NCI-H128 (cell line): ENCODE measurements at regions not wholly inside any gene's neighbourhood (a gene's known extent, or its start where the extent isn't known, plus 50 kb on each side); places are given as distances from the start of the nearest gene placed in this dataset.
A peak's percentile ranks its signal among the peaks of the same experiment; 100 is the strongest.

ENCODE experiments used
- DNase-seq: peaks from one replicate; lab custom pipeline; 2025; ENCODE audit not compliant: unreplicated experiment; lab: John Stamatoyannopoulos, UW

DNA sequence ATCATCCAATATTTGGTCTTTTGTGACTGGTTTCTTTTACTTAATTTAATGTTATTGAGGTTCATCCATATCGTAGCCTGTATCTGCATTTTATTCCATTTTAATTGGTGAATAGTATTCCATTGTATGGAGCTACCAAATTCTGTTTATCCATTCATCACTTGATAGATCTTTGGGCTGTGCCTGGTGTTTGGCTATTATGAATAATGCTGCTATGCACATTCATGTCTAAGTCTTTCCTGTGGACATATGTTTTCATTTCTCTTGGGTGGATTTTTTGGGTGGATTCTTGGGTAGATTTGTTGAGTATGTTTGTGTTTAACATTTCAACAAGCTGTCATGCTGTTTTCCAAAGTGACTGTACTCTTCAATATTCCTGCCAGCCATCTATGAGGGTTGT, 52.5 kb upstream of the NEDD4L start:
- no peak for DNase-seq

DNA sequence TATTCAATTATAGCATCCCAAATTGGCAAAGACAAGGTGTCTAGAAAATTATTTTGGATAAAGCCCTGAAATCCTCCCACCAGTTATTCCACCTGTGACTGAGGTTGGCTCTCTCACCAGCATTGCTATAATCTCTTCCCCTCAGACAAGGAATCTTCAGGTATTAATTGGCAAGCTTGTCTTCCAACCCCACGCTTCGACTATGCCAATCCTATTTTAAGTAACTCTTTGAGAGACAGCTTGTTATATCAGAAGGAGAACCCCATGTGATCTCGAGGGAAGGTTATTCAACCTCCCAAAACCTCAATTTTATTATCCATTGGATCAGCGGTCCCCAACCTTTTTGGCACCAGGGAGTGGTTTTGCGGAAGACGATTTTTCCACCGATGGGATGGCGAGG, 54.5 kb upstream of the NEDD4L start:
- DNase-seq: no peak

DNA sequence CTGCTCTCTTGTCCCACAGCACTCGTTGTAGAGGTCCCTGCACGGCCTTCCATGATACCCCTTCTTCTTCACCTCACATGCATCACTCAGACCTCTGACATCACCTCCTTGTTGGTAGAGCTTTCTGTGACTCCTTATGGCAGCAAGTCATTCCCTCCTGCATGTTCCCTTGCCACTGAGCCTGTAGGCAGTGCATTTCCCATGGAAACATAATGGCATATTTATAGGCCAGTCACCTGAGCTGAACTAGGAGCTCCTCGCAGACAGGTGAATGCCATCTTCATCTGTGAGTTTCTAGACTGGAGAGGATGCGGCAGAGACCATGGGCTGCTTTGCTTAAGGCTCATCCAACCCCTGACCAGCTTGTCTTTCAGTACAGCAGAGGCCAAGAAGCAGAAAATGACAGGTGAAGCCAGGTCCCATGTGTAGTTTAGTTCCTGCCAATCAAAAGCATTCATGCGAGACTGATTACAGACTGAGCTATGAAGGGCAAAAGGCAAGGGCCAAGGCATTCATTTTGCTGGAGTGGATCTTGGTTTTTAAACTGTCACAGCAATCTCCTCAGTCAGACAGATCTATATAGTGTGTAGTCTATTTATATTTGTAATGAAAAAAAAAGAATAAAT, 59.4 kb upstream of the NEDD4L start:
- peak; percentile 36 for DNase-seq

GRCh38 chr18:57983965-57984364, 60.1 kb upstream of the NEDD4L start:
- no peak for DNase-seq

DNA sequence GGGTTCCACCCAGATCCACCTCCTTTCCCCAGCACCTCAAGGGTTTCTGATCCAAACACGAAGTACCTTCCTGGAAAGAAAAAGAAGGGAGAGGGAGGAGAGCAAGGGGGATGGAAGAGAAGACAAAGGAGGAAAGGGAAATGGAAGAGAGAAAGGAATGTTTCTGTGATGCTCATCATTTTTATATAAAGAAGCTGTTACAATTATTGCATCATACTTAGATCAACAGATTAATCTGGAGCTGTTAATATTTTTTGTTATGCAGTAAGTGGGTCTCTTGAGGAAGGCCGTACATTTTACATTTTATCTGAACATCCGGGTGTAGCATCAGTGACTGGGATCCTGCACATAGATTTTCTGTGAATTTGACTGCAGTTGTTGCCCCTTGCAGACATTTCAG, 60.6 kb upstream of the NEDD4L start:
- DNase-seq: no peak

DNA sequence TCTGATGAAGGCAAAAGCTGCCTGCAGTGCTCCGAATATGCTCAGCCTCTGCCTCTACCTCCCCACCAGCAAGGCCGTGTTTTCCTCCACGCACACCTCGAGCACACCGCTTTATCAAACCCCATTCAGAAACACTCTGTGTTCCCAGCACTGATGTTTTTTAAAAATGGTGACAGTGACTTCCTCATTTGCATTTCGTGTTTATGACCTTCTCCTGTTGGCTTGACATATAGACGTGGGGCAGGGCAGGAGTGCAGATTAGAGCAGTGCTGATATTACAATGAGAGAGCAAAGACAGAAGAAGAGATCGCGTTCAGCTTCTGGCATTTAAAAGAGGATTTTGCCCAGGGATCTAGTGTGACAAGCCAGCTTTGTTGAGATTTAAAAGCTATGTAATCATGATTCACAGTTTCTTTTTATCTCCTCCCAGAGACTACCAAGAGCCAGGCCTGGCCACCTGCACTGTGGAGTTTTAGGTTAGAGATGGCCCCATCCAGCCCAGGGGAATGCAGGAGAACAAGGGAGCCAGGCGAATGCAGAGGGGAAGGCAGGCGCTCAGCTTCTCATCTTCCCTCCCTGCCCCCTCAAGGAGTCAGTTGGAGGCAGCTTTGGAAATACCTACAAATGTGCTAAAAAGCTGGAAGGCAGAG, 61.5 kb upstream of the NEDD4L start:
- DNase-seq: no peak

- no peak for DNase-seq
Measured at GRCh38 chr18:57981308-57982028, 62.6 kb upstream of the NEDD4L start.

- DNase-seq: peak; percentile 83
Measured at GRCh38 chr18:57980573-57981307, 63.3 kb upstream of the NEDD4L start.

- DNase-seq: no peak
Measured at GRCh38 chr18:57976230-57976773, 67.7 kb upstream of the NEDD4L start.

DNA sequence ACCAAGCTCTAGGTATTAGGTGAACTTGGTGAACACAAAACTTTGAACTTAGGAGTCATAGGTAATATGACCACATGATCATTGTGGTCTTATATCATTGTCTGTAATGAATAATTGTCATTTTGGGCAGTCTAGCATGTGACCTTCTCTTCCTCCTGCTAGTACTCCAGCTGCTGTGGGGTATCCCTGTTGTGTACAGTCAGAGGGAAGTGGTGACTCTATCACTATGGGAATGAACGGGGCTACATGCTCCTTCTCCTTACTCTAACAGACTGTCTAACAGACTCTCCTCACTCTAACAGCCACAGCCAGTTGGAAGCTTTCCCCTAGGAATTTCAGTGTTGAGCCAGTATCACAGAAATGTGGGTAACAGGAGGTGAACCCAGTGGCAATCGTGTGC, 68.2 kb upstream of the NEDD4L start:
- DNase-seq: no peak

DNA sequence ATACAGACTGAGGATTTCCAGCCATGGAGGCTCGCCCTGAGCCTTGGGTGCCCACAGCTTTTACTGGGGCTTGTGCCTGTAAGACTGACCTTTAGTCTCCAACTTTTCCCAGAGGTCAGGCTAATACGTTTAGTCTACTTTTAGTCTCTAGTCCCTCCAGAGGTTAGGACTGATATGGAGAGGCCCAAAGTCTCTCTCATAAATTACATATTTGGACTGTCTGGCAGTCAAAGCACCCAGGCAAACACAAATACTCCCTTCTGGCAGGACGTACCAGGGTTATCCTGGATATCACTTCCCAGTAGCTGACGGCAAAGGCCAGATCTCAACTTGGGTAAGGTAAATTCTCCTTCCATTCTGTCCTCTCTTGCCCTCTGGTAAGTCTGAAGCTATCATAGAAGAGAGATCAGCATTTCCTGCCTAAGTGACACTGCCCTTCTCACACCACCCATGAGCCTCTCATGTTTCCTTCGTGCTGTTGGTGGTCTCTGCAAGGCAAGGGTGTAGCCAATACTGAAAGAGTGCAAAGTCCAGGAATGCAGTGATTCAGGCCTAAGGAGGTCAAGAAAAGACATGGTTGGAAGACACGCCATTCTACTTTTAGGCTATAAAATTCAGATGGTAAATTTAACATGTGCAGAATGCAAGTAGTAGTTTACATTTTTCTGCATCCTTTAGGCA, 69.3 kb upstream of the NEDD4L start:
- no peak for DNase-seq

- DNase-seq: no peak
Measured at GRCh38 chr18:57973889-57974288, 70.1 kb upstream of the NEDD4L start.

DNA sequence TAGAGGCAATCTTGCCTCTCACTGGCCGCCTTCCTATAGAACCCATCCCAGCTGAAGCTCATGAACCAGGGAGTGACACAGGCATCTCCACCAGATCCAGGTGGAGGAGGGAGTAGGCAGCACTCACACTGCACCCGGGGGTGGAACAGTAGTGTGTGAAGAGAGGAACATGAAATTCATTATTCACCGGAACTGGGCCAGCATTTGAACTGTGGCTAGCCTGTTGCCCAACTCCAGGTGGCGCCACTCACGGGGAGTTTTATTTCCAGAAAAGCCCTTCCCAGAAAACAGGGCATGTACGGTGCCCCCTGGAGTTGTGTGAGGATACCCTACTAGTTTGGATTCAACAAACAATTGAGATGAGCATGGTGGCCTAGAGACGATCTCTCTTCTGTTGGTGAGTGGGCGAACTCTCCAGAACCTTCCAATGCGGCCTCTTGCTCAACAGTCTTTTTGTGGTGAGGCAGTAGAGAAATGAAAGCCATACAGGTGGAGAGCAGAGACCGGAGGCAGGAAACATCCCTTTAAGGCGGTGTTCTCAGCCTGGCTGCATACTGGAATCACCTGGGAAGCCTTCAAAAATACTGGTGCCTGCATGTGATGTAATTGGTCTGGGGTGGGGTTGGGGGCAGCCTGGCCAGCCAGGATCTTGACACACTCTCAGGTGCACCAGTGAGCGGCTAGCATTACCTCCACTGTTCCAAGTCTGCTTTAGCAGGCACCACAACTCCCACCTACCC, 73.5 kb upstream of the NEDD4L start:
- DNase-seq: no peak

- DNase-seq: no peak
Measured at GRCh38 chr18:57969824-57970223, 74.2 kb upstream of the NEDD4L start.

- DNase-seq: no peak
Measured at GRCh38 chr18:57965246-57965645, 78.8 kb upstream of the NEDD4L start.

GRCh38 chr18:57961876-57962505, 82.0 kb upstream of the NEDD4L start:
- no peak for DNase-seq

DNA sequence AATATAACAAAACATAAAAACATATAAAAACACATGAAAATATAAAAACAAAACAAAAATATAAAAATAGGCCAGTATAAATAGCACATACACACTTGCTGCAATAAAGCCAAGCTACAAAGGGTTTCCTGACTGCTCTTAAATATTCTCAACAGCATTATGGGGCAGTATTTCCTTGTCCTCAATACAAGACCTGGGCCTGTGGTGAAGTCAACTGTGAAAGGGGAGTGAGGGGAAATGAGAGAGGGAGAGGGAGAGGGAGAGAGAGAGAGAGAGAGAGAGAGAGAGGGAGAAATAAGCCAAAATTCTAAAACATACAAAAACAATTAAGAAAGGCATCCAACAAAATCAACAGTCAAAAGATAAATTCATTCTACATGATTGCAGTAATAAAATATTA, 82.6 kb upstream of the NEDD4L start:
- DNase-seq: no peak

GRCh38 chr18:57959278-57959677, 84.7 kb upstream of the NEDD4L start:
- peak; percentile 9 for DNase-seq

DNA sequence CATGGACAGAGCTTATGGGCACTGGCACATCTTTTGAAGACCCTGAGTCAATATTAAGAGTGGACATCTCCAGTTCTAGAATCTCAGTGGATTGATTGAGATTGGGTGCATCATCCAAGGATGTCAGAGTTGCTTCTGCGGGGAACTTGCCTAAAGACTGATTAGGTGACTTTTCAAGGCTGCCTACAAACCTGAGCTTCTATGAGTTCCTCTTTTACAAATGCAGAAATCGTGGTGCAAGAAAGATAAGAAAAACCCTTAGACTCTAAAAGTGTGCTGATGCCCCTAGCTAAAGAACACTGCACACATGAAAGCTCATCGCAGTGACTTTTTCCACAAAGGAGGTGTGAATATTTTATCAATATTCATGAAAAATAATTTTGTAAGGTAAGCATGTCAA, 86.8 kb upstream of the NEDD4L start:
- no peak for DNase-seq

- DNase-seq: no peak
Measured at GRCh38 chr18:57956491-57956890, 87.5 kb upstream of the NEDD4L start.
